Thyroid gland (tissue), 4 donors: ENCODE measurements at regions not wholly inside any gene's neighbourhood (a gene's known extent, or its start where the extent isn't known, plus 50 kb on each side); places are given as distances from the start of the nearest gene placed in this dataset.

ENCODE experiments used
- CTCF ChIP-seq, 6 experiments: fragments of 200-600 bp in 3 of 6; fragments of 450-650 bp in 3 of 6; sonication (generic) in 3 of 6; IDR thresholded peaks; one replicate each; pipeline ENCODE4 v1.5.1; 2016 to 2019; ENCODE audit warnings: antibody characterized with exemption in 6 of 6, mild to moderate bottlenecking in 2 of 6, inconsistent platforms in 1 of 6, moderate library complexity in 1 of 6
- POLR2A ChIP-seq, 2 donors: fragments of 450-650 bp; IDR thresholded peaks; one replicate each; pipeline ENCODE4 v1.6.1; 2017; ENCODE audit warnings: antibody characterized with exemption in 2 of 2, mild to moderate bottlenecking in 2 of 2, moderate library complexity in 1 of 2

- no peak for TF ChIP-seq POLR2A (IDR thresholded peaks at IDR 0.05)
- no peak for TF ChIP-seq CTCF (IDR thresholded peaks at IDR 0.05)
Observed at GRCh38 chr2:185239491-185239890, 499.1 kb upstream of the FSIP2 start.
